Neural cell (in vitro differentiated cells): ENCODE measurements at regions not wholly inside any gene's neighbourhood (a gene's known extent, or its start where the extent isn't known, plus 50 kb on each side); places are given as distances from the start of the nearest gene placed in this dataset.

Experiments used
- H2AFZ ChIP-seq: fragments of 200-600, 300-800 bp; sonication (generic), shearing (Covaris generic); 2 replicates; pipeline ENCODE4 v1.6.0; 2014; ENCODE audit warnings: low read depth, mild to moderate bottlenecking, antibody characterized with exemption, low read length, moderate library complexity
- H3F3A ChIP-seq: fragments of 200-600 bp; shearing (Covaris generic); 2 replicates; pipeline ENCODE4 v1.6.1; 2016; ENCODE audit warnings: mild to moderate bottlenecking, moderate library complexity, mixed read lengths, antibody characterized with exemption, low read length; ENCODE audit not compliant: insufficient read depth, poor library complexity, severe bottlenecking
- H3K27ac ChIP-seq: fragments of 200-600, 300-800 bp; sonication (generic), shearing (Covaris generic); 2 replicates; pipeline ENCODE4 v1.5.1; 2014; ENCODE audit warnings: mild to moderate bottlenecking, low read length, moderate library complexity
- H3K27me3 ChIP-seq: fragments of 300-800, 200-600 bp; sonication (generic), shearing (Covaris generic); 2 replicates; pipeline ENCODE4 v1.6.0; 2014; ENCODE audit warnings: mild to moderate bottlenecking, low read depth, low read length, moderate library complexity; ENCODE audit not compliant: insufficient read depth
- H3K36me3 ChIP-seq: fragments of 300-800, 200-600 bp; sonication (generic), shearing (Covaris generic); 2 replicates; pipeline ENCODE4 v1.5.1; 2014; ENCODE audit warnings: mild to moderate bottlenecking, antibody characterized with exemption, low read length, moderate library complexity; ENCODE audit not compliant: insufficient read depth
- H3K4me2 ChIP-seq: fragments of 300-800, 200-600 bp; sonication (generic), shearing (Covaris generic); 2 replicates; pipeline ENCODE4 v1.6.0; 2014; ENCODE audit warnings: mild to moderate bottlenecking, low read length
- H3K4me3 ChIP-seq: fragments of 300-800, 200-600 bp; sonication (generic), shearing (Covaris generic); 2 replicates; pipeline ENCODE4 v1.5.1; 2014; ENCODE audit warnings: mild to moderate bottlenecking, low read length, moderate library complexity
- H3K79me2 ChIP-seq: fragments of 200-600 bp; shearing (Covaris generic); replicated peaks from 2 replicates; pipeline ENCODE4 v1.6.0; 2014; ENCODE audit warnings: mild to moderate bottlenecking, low read length, moderate library complexity; ENCODE audit not compliant: insufficient read depth
- H3K9ac ChIP-seq: fragments of 300-800, 200-600 bp; sonication (generic), shearing (Covaris generic); 2 replicates; pipeline ENCODE4 v1.6.1; 2016; ENCODE audit warnings: mild to moderate bottlenecking, low read length, mixed read lengths
- H3K9me2 ChIP-seq: fragments of 200-600 bp; shearing (Covaris generic); 2 replicates; pipeline ENCODE4 v1.6.1; 2016; ENCODE audit warnings: mild to moderate bottlenecking, low read length, mixed read lengths; ENCODE audit not compliant: insufficient read depth
- H3K9me3 ChIP-seq: fragments of 200-600, 300-800 bp; sonication (generic), shearing (Covaris generic); 2 replicates; pipeline ENCODE4 v1.6.1; 2016; ENCODE audit warnings: mild to moderate bottlenecking, mixed run types, low read length, moderate library complexity, mixed read lengths
- H4K20me1 ChIP-seq: fragments of 200-600 bp; shearing (Covaris generic); 2 replicates; pipeline ENCODE4 v1.6.1; 2016; ENCODE audit warnings: mild to moderate bottlenecking, mixed run types; ENCODE audit not compliant: insufficient read depth
- CTCF ChIP-seq: fragments of 450-650 bp; IDR thresholded peaks from 2 replicates; pipeline ENCODE4 v1.5.1; 2014; ENCODE audit warnings: antibody characterized with exemption, mild to moderate bottlenecking, moderate library complexity; ENCODE audit not compliant: poor library complexity, severe bottlenecking
- EP300 ChIP-seq: fragments of 450-650 bp; conservative IDR thresholded peaks from 2 replicates; pipeline ENCODE4 v1.6.1; 2014; ENCODE audit warnings: antibody characterized with exemption, mild to moderate bottlenecking, moderate library complexity; ENCODE audit not compliant: poor library complexity, severe bottlenecking
- EZH2 ChIP-seq: fragments of 200-600, 300-800 bp; shearing (Covaris generic), sonication (generic); IDR thresholded peaks from 2 replicates; pipeline ENCODE4 v1.6.1; 2014; ENCODE audit warnings: antibody characterized with exemption, low read length, borderline replicate concordance, mild to moderate bottlenecking; ENCODE audit not compliant: insufficient read depth, poor library complexity, severe bottlenecking
- MXI1 ChIP-seq: fragments of 450-650 bp; conservative IDR thresholded peaks from 2 replicates; pipeline ENCODE4 v1.6.1; 2014; ENCODE audit warnings: antibody characterized with exemption, mild to moderate bottlenecking; ENCODE audit not compliant: poor library complexity, severe bottlenecking
- POLR2AphosphoS5 ChIP-seq: IDR thresholded peaks from 2 replicates; pipeline ENCODE4 v1.6.1; 2012
- RAD21 ChIP-seq: fragments of 450-650 bp; conservative IDR thresholded peaks from 2 replicates; pipeline ENCODE4 v1.6.1; 2014; ENCODE audit warnings: antibody characterized with exemption, mild to moderate bottlenecking, moderate library complexity
- REST ChIP-seq: IDR thresholded peaks from 2 replicates; pipeline ENCODE4 v1.6.1; 2012; ENCODE audit warnings: borderline replicate concordance
- SMC3 ChIP-seq: fragments of 450-650 bp; conservative IDR thresholded peaks from 2 replicates; pipeline ENCODE4 v1.6.1; 2014; ENCODE audit warnings: antibody characterized with exemption, mild to moderate bottlenecking, moderate library complexity; ENCODE audit not compliant: poor library complexity
- TAF1 ChIP-seq: IDR thresholded peaks from 2 replicates; pipeline ENCODE4 v1.6.1; 2012; ENCODE audit warnings: low read depth

DNA sequence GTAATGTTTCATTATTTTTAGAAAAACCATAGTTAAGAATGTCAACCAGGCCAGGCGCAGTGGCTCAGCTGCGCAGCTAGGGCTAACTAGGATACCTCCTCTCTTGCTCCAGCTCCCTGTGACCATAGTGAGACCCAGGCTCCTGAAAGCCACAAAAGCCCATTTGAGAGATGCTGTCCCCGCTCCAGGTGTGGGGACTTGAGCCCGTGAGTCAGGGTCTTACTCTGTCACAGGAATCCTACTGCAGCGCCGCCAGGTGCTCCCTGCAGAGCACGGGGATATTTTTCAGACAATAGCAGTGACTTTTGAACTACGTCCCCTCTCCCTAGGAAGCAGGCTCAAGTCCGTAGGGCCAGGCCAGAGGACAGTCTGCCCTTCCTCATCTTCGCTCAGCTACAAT lies 75.6 kb upstream of the NRBF2 start:
- no peaks in the 10 kb centered on the region for H3K27me3 ChIP-seq
- no peak overlapping the region for H3K4me3 ChIP-seq
- H3K9me3 ChIP-seq: no peaks in the 10 kb centered on the region
- no peak overlapping the region for H3K27ac ChIP-seq
- H3K36me3 ChIP-seq: no peaks in the 10 kb centered on the region
- no peaks in the 10 kb centered on the region for H4K20me1 ChIP-seq
- no peak overlapping the region for H3K4me2 ChIP-seq
- H2AFZ ChIP-seq: no peak overlapping the region
- no peaks in the 10 kb centered on the region for H3K9me2 ChIP-seq
- H3K9ac ChIP-seq: no peak overlapping the region
- H3F3A ChIP-seq: no peaks in the 10 kb centered on the region
- no peaks in the 10 kb centered on the region for H3K79me2 ChIP-seq
- TF ChIP-seq POLR2AphosphoS5 (no peak), SMC3 (no peak), RAD21 (no peak), CTCF (no peak), REST (no peak), MXI1 (no peak), EP300 (no peak), EZH2 (no peak), TAF1 (no peak)

DNA sequence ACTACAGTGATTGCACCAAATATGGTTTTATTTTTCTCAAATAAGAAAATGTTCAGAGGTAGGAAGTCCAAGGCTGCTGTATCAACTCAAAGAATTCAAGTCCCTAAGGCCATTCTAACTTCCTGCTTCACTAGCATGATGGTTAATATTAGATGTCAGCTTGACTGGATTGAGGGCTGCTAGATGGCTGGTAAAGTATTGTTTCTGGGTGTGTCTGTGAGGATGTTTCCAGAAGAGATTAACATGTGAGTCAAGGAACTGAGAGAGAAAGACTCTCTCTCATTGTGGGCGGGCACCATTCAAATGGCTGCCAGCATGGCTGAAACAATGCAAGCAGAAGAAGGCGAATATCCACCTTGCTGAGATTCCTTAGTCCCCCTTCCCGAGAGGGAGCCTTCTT lies 77.4 kb upstream of the NRBF2 start:
- Histone ChIP-seq H3K79me2 (no peaks in the 10 kb centered on the region), H3K4me3 (no peak overlapping the region), H3K27me3 (no peaks in the 10 kb centered on the region), H3K9me2 (no peaks in the 10 kb centered on the region), H3K9ac (no peak overlapping the region), H4K20me1 (no peaks in the 10 kb centered on the region), H3K36me3 (no peaks in the 10 kb centered on the region), H3K9me3 (no peaks in the 10 kb centered on the region), H2AFZ (no peak overlapping the region), H3K4me2 (no peak overlapping the region), H3F3A (no peaks in the 10 kb centered on the region), H3K27ac (no peak overlapping the region)
- TF ChIP-seq TAF1 (no peak), MXI1 (no peak)
